GM12892 (cell line): ENCODE measurements at regions not wholly inside any gene's neighbourhood (a gene's known extent, or its start where the extent isn't known, plus 50 kb on each side); places are given as distances from the start of the nearest gene placed in this dataset.

Experiments used
- DNase-seq: peaks from one replicate; pipeline ENCODE4 v3.0.0; 2011; ENCODE audit not compliant: insufficient read length
- FAIRE-seq: peaks from 2 replicates; lab custom pipeline; 2011; peaks lifted over from hg19 to GRCh38; lab: Jason Lieb, UNC
- POLR2A ChIP-seq: IDR thresholded peaks from 2 replicates; pipeline ENCODE4 v1.6.1; 2011; ENCODE audit warnings: low read depth, low read length, control low read depth
- POLR2AphosphoS5 ChIP-seq: IDR thresholded peaks from 2 replicates; pipeline ENCODE4 v1.6.1; 2011; ENCODE audit warnings: low read depth, low read length, control low read depth
- TAF1 ChIP-seq: IDR thresholded peaks from 2 replicates; pipeline ENCODE4 v1.6.1; 2011; ENCODE audit warnings: low read depth, mild to moderate bottlenecking, control low read depth, low read length, borderline replicate concordance

- no peak for TF ChIP-seq TAF1
- no peak for TF ChIP-seq POLR2A
- TF ChIP-seq POLR2AphosphoS5, result no peak
- no peak for DNase-seq
- no peak for FAIRE-seq
Observed at GRCh38 chr5:39650008-39650762, 225.4 kb upstream of the DAB2 start.

GRCh38 chr5:39648848-39649227 is 224.1 kb upstream of the DAB2 start:
- DNase-seq (no peak), FAIRE-seq (no peak)
- TF ChIP-seq POLR2A, result no peak
- no peak for TF ChIP-seq TAF1
- no peak for TF ChIP-seq POLR2AphosphoS5

DNA sequence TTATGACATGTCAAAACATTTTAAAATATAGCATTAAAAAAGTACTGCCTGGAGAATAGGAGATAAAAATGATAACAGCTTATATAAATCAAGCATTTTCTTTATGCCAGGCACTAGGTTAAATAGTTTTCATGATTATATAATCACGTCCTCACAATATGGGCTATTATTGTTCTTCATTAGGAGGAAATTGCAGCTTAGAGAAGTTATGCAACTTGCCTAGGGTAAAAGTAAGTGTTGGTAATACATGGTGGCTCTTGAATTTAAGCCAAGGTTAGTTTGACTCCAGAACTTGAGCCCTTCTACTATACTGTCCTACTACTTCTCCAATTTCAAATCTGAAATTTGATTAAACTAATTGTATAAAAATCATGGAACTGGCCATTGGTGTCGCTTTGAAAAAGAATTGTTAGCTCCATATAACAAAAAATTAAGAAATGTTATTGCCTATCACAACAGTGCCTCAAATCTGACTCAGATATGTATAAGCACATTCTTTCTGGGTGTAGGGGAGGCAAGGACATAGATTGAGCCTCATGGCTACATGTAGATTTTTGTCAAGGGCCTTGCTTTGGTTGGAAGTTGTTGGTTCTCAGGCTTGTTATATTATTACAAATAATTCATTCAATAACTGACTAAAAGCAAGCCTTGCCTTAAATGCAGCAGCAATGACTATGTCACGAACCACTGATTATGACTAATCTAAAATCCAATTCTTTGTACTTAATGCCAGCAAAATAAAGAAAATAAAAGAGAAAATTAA is 223.5 kb upstream of the DAB2 start:
- TF ChIP-seq POLR2AphosphoS5, result no peak
- TF ChIP-seq TAF1, result no peak
- TF ChIP-seq POLR2A, result no peak
- FAIRE-seq (no peak), DNase-seq (no peak)

DNA sequence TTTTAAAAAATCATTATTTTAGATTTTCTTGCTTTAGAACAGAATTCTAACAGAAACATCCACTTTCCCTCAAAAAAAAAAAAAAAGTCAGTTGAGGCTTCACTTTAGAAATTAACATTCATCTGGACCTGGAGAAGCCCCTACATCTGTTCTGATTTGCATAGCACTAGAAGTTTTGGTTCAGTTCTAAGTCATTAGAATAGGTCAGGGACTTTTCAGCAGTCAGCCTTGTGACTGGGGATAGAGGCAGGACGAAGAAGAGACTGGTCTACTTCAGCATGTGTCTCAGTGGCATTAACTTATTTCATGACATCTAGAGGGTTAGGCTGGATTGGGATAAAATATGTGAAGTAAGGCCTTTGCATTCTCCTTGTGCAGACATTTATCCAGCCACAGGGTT is 215.8 kb upstream of the DAB2 start:
- no peak for TF ChIP-seq POLR2AphosphoS5
- no peak for TF ChIP-seq POLR2A
- no peak for TF ChIP-seq TAF1
- FAIRE-seq (no peak), DNase-seq (no peak)

GRCh38 chr5:39639618-39640089 is 214.9 kb upstream of the DAB2 start:
- no peak for TF ChIP-seq POLR2AphosphoS5
- TF ChIP-seq POLR2A, result no peak
- no peak for TF ChIP-seq TAF1
- DNase-seq (no peak), FAIRE-seq (no peak)

- TF ChIP-seq POLR2AphosphoS5 (no peak), TAF1 (no peak), POLR2A (no peak)
- DNase-seq (no peak), FAIRE-seq (no peak)
Observed at GRCh38 chr5:39638813-39639212, 214.0 kb upstream of the DAB2 start.

DNA sequence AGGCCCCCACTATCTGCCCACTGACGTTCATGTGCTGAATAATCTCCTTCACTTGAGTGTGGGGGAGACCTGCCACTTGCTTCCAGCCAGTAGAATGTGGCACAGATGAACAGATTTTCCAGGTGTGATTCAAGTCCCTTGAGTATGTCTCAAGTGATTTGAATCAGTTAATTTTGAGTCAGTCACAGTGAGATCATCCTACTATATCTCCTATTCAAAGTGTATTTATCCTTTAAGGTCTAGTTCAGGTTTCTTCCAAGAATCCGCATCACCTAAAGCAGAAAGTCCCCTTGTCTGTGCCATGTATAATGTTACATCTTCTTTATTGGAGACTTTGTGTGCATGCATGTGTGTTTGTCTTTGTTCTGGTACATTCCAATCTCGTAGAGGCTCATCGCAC is 208.3 kb upstream of the DAB2 start:
- TF ChIP-seq POLR2AphosphoS5 (no peak), POLR2A (no peak), TAF1 (no peak)
- no peak for FAIRE-seq
- DNase-seq, result no peak

GRCh38 chr5:39631958-39632357 is 207.2 kb upstream of the DAB2 start:
- TF ChIP-seq POLR2AphosphoS5, result no peak
- TF ChIP-seq POLR2A, result no peak
- no peak for TF ChIP-seq TAF1
- FAIRE-seq (no peak), DNase-seq (no peak)

DNA sequence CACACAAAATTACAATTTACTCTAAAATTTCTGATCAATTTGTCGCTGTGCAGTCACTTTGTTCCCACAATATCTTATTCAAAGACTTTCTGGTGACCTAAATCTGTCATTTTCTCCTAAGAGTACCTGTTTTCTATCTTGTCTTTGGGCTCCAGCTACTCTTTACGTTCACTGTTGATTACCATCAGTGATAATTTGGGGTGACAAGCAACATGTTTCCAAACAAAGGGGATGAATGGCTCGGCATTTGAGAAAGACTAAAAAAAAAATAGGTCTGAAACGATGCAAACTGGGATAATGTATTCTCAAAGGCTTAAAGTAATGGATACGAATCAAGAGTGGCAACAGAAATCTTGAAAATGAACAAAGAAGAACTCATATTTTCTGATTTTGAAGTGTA is 205.2 kb upstream of the DAB2 start:
- no peak for TF ChIP-seq POLR2AphosphoS5
- TF ChIP-seq POLR2A, result no peak
- TF ChIP-seq TAF1, result no peak
- DNase-seq, result no peak
- no peak for FAIRE-seq

GRCh38 chr5:39628348-39628747 is 203.6 kb upstream of the DAB2 start:
- DNase-seq, result no peak
- TF ChIP-seq POLR2AphosphoS5, result no peak
- no peak for TF ChIP-seq POLR2A
- TF ChIP-seq TAF1, result no peak
- no peak for FAIRE-seq

GRCh38 chr5:39624890-39625289 is 200.1 kb upstream of the DAB2 start:
- FAIRE-seq (no peak), DNase-seq (no peak)
- TF ChIP-seq TAF1 (no peak), POLR2AphosphoS5 (no peak), POLR2A (no peak)

- DNase-seq (no peak), FAIRE-seq (no peak)
- no peak for TF ChIP-seq POLR2A
Observed at GRCh38 chr5:39624268-39624886, 199.6 kb upstream of the DAB2 start.
